H1 (cell line): ENCODE measurements at regions not wholly inside any gene's neighbourhood (a gene's known extent, or its start where the extent isn't known, plus 50 kb on each side); places are given as distances from the start of the nearest gene placed in this dataset.

Source experiments
- CTCF ChIA-PET: fragments of 300-600 bp; sonication (Branson Sonifier 250); formaldehyde crosslinking; loops from one replicate; lab custom pipeline; 2021; ENCODE audit not compliant: partially characterized antibody; lab: Charles Lee
- POLR2A ChIA-PET: fragments of 300-600 bp; sonication (Branson Sonifier 250); formaldehyde crosslinking; loops from one replicate; lab custom pipeline; 2021; ENCODE audit warnings: inconsistent platforms; ENCODE audit not compliant: partially characterized antibody; lab: Charles Lee
- DNase-seq, 2 experiments: peaks; one replicate each; pipeline versions ENCODE4 v3.0.0 to v3.0.0-alpha.2; 2010 to 2022; ENCODE audit warnings: low spot score in 2 of 2, low read depth in 1 of 2, mixed read lengths in 1 of 2
- FAIRE-seq: peaks from 2 replicates; lab custom pipeline; 2011; peaks lifted over from hg19 to GRCh38; lab: Jason Lieb, UNC
- H2AFZ ChIP-seq: 2 replicates; pipeline ENCODE4 v1.8.1; 2012; ENCODE audit warnings: low read length, inconsistent platforms
- H2AK5ac ChIP-seq: 2 replicates; pipeline ENCODE4 v1.6.1; 2013; ENCODE audit warnings: low read depth, low read length
- H2BK120ac ChIP-seq: replicated peaks from 2 replicates; pipeline ENCODE3; 2013; ENCODE audit warnings: low read depth, low read length, inconsistent platforms
- H2BK12ac ChIP-seq: 2 replicates; pipeline ENCODE4 v1.6.1; 2013; ENCODE audit warnings: low read depth, low read length
- H2BK15ac ChIP-seq: 2 replicates; pipeline ENCODE4 v1.6.1; 2013; ENCODE audit warnings: low read length
- H2BK20ac ChIP-seq: 2 replicates; pipeline ENCODE4 v1.6.1; 2013; ENCODE audit warnings: low read length
- H2BK5ac ChIP-seq: 2 replicates; pipeline ENCODE4 v1.6.1; 2013; ENCODE audit warnings: low read depth, low read length
- H3K14ac ChIP-seq: 2 replicates; pipeline ENCODE4 v1.6.1; 2013; ENCODE audit warnings: inconsistent platforms; ENCODE audit not compliant: insufficient read length
- H3K18ac ChIP-seq: 2 replicates; pipeline ENCODE4 v1.6.1; 2013; ENCODE audit warnings: low read length; ENCODE audit errors: extremely low read depth
- H3K23ac ChIP-seq: 2 replicates; pipeline ENCODE4 v1.6.1; 2013; ENCODE audit warnings: inconsistent platforms; ENCODE audit not compliant: insufficient read length
- H3K23me2 ChIP-seq: 2 replicates; pipeline ENCODE4 v1.6.1; 2013; ENCODE audit warnings: low read depth, low read length
- H3K27ac ChIP-seq: 2 replicates; pipeline ENCODE4 v1.6.1; 2011; ENCODE audit warnings: low read depth, low read length, inconsistent platforms
- H3K27me3 ChIP-seq, 4 experiments: replicated peaks in 1 of 4; 1 replicate in 1 of 4; 2 replicates in 3 of 4; pipeline versions ENCODE4 v1.6.1 to v1.8.1; 2011 to 2013; ENCODE audit warnings: low read length in 3 of 4, mild to moderate bottlenecking in 3 of 4, inconsistent platforms in 2 of 4, mixed read lengths in 2 of 4, moderate library complexity in 1 of 4; ENCODE audit not compliant: control insufficient read depth in 3 of 4, insufficient read depth in 3 of 4; ENCODE audit errors: extremely low read depth in 1 of 4
- H3K36me3 ChIP-seq, 4 experiments: 2 replicates each; pipeline versions ENCODE4 v1.6.1 to v1.8.1; 2011 to 2013; ENCODE audit warnings: mild to moderate bottlenecking in 4 of 4, low read length in 3 of 4, moderate library complexity in 2 of 4, control low read depth in 1 of 4, inconsistent platforms in 1 of 4; ENCODE audit not compliant: insufficient read depth in 4 of 4, control insufficient read depth in 2 of 4
- H3K4ac ChIP-seq: replicated peaks from 2 replicates; pipeline ENCODE3; 2013; ENCODE audit warnings: low read length, low read depth, mixed read lengths, inconsistent platforms; ENCODE audit not compliant: insufficient read length
- H3K4me1 ChIP-seq, 4 experiments: replicated peaks in 1 of 4; 1 replicate in 1 of 4; 2 replicates in 3 of 4; pipeline versions ENCODE4 v1.6.1 to v1.8.1; 2011 to 2013; ENCODE audit warnings: low read length in 3 of 4, inconsistent platforms in 2 of 4, mixed read lengths in 1 of 4; ENCODE audit not compliant: insufficient read depth in 4 of 4, control insufficient read depth in 3 of 4
- H3K4me2 ChIP-seq, 2 experiments: 2 replicates each; pipeline versions ENCODE4 v1.6.1 to v1.8.1; 2011 to 2013; ENCODE audit warnings: low read depth in 2 of 2, low read length in 2 of 2, control low read depth in 1 of 2, inconsistent platforms in 1 of 2, mild to moderate bottlenecking in 1 of 2; ENCODE audit not compliant: insufficient read depth in 1 of 2
- H3K4me3 ChIP-seq, 4 experiments: fragments of 200-600, 300-600 bp in 1 of 4; sonication (generic), shearing (Covaris generic), sonication (Bioruptor Twin) in 1 of 4; 2 replicates each; pipeline versions ENCODE4 v1.5.1 to v1.8.1; 2011 to 2016; ENCODE audit warnings: low read length in 4 of 4, low read depth in 3 of 4, control low read depth in 2 of 4, inconsistent platforms in 2 of 4, mild to moderate bottlenecking in 2 of 4, mixed read lengths in 1 of 4, moderate library complexity in 1 of 4; ENCODE audit not compliant: insufficient read depth in 2 of 4; ENCODE audit errors: extremely low read depth in 1 of 4
- H3K56ac ChIP-seq: replicated peaks from 2 replicates; pipeline ENCODE3; 2013; ENCODE audit warnings: low read depth, mild to moderate bottlenecking, mixed read lengths, low read length, inconsistent platforms; ENCODE audit not compliant: insufficient read length
- H3K79me1 ChIP-seq: 2 replicates; pipeline ENCODE4 v1.6.1; 2013; ENCODE audit warnings: low read depth, low read length, control low read depth
- H3K79me2 ChIP-seq, 2 experiments: 2 replicates each; pipeline versions ENCODE4 v1.6.1 to v1.8.1; 2012 to 2013; ENCODE audit warnings: low read length in 2 of 2, mild to moderate bottlenecking in 2 of 2, inconsistent platforms in 1 of 2; ENCODE audit not compliant: insufficient read depth in 2 of 2, control insufficient read depth in 1 of 2
- H3K9ac ChIP-seq, 4 experiments: replicated peaks in 1 of 4; 1 replicate in 1 of 4; 2 replicates in 3 of 4; pipeline versions ENCODE4 v1.6.1 to v1.8.1; 2011 to 2013; ENCODE audit warnings: low read depth in 3 of 4, low read length in 3 of 4, control low read depth in 2 of 4, mild to moderate bottlenecking in 2 of 4, moderate library complexity in 2 of 4, inconsistent platforms in 1 of 4; ENCODE audit errors: extremely low read depth in 1 of 4
- H3K9me3 ChIP-seq, 2 experiments: 2 replicates each; pipeline versions ENCODE4 v1.6.1 to v1.8.1; 2012 to 2013; ENCODE audit warnings: mild to moderate bottlenecking in 2 of 2, moderate library complexity in 2 of 2, control low read depth in 1 of 2, inconsistent platforms in 1 of 2, low read depth in 1 of 2, low read length in 1 of 2, mixed read lengths in 1 of 2; ENCODE audit not compliant: insufficient read depth in 2 of 2
- H4K20me1 ChIP-seq, 2 experiments: replicated peaks in 1 of 2; 2 replicates each; pipeline versions ENCODE3 to v1.8.1; 2011 to 2013; ENCODE audit warnings: inconsistent platforms in 2 of 2, low read length in 2 of 2, mild to moderate bottlenecking in 1 of 2; ENCODE audit not compliant: insufficient read depth in 2 of 2, control insufficient read depth in 1 of 2
- H4K5ac ChIP-seq: 2 replicates; pipeline ENCODE4 v1.6.1; 2013; ENCODE audit warnings: low read length, low read depth, mixed read lengths, inconsistent platforms; ENCODE audit not compliant: insufficient read length
- H4K8ac ChIP-seq: 2 replicates; pipeline ENCODE4 v1.8.0; 2013; ENCODE audit warnings: mild to moderate bottlenecking, moderate library complexity, low read length, inconsistent platforms; ENCODE audit not compliant: insufficient read depth; ENCODE audit errors: extremely low read depth
- H4K91ac ChIP-seq: replicated peaks from 2 replicates; pipeline ENCODE3; 2013; ENCODE audit warnings: low read length, mixed read lengths, inconsistent platforms; ENCODE audit not compliant: insufficient read length
- FOSL1 ChIP-seq: IDR thresholded peaks from 2 replicates; pipeline ENCODE4 v1.6.1; 2011; ENCODE audit warnings: mild to moderate bottlenecking, low read depth, low read length, moderate library complexity; ENCODE audit not compliant: insufficient read depth
- TEAD4 ChIP-seq: IDR thresholded peaks from 2 replicates; pipeline ENCODE4 v1.6.1; 2012; ENCODE audit warnings: low read depth, low read length, inconsistent platforms, mixed read lengths
- WGBS, 2 experiments: shearing (Covaris generic) in 1 of 2; methylation state at CpG; one replicate each; pipeline versions ENCODE4 v1.1.6 to v1.1.7; 2013 to 2015; ENCODE audit warnings: low lambda C conversion rate in 2 of 2, mixed read lengths in 2 of 2, inconsistent platforms in 1 of 2, low coverage in 1 of 2, missing lambda C conversion rate in 1 of 2; ENCODE audit not compliant: insufficient replicate concordance in 2 of 2, insufficient coverage in 1 of 2, insufficient read length in 1 of 2; ENCODE audit errors: extremely low coverage in 1 of 2, missing lambda C conversion rate in 1 of 2; 5-methylcytosine and 5-hydroxymethylcytosine counted together

- H3K27me3 ChIP-seq = no peaks in the 10 kb centered on the region
- H3K4ac ChIP-seq = no peak overlapping the region
- TF ChIP-seq FOSL1 (no peak), TEAD4 (peak; percentile 91)
- H3K23me2 ChIP-seq = no peaks in the 10 kb centered on the region
- H3K36me3 ChIP-seq = no peaks in the 10 kb centered on the region
- H4K20me1 ChIP-seq = no peaks in the 10 kb centered on the region
- H4K5ac ChIP-seq = no peak overlapping the region
- peak overlapping the region; percentile 29 to 38; a peak in 1 of 4 replicates for H3K4me2 ChIP-seq
- H3K27ac ChIP-seq = 0 out of 2 replicates have a peak overlapping the region, but pooled peaks have one; percentile 16
- H3K4me1 ChIP-seq = peaks cover 0 to 16% (median 6%) of the 10 kb centered on the region in 4 experiments; a peak in 5 of 7 replicates
- no peak overlapping the region for H3K14ac ChIP-seq
- no peak overlapping the region for H3K23ac ChIP-seq
- H2BK15ac ChIP-seq = no peak overlapping the region
- no peak overlapping the region for H2BK20ac ChIP-seq
- no peak overlapping the region for H4K8ac ChIP-seq
- no peak overlapping the region for H3K4me3 ChIP-seq
- no peak overlapping the region; the same call in 1 of the 2 replicates for H2AK5ac ChIP-seq
- H3K79me2 ChIP-seq = no peaks in the 10 kb centered on the region
- peak overlapping the region; percentile 80 for H2BK5ac ChIP-seq
- POLR2A ChIA-PET = no interaction called here
- no peak overlapping the region for H2AFZ ChIP-seq
- no peak overlapping the region for H3K56ac ChIP-seq
- H3K9ac ChIP-seq = no peak overlapping the region
- H2BK120ac ChIP-seq = no peak overlapping the region
- no peaks in the 10 kb centered on the region for H3K9me3 ChIP-seq
- H4K91ac ChIP-seq = no peak overlapping the region
- DNase-seq (peak in 1 of 2 experiments; percentile 23), FAIRE-seq (peak; percentile 52)
- no peak overlapping the region for H3K18ac ChIP-seq
- H2BK12ac ChIP-seq = peak overlapping the region; percentile 62; the same call in 1 of the 2 replicates
- 17% methylated on average over 2 of the region's 2 CpGs; no CpG with 5 or more reads in 1 of the 2 experiments for WGBS, 2 experiments
- CTCF ChIA-PET = interaction anchor here (1.3 kb wide), 2 partner anchors 12 to 15 kb away, joined by 3 read pairs; no protein-coding TSS in a partner anchor
- H3K79me1 ChIP-seq = no peaks in the 10 kb centered on the region
These were observed 541.3 kb downstream of the GBA3 start for GRCh38 chr4:23234018-23234417.
